ENCODE measurements at regions not wholly inside any gene's neighbourhood (a gene's known extent, or its start where the extent isn't known, plus 50 kb on each side); places are given as distances from the start of the nearest gene placed in this dataset.
"Not testable (repeated sequence)": the region's sequence is repeated elsewhere in the genome, so short reads cannot be mapped to it uniquely, and the experiment has no call there.

- intact Hi-C loops (cut with micrococcal nuclease): no loop called here
- TF ChIP-seq CTCF (IDR thresholded peaks at IDR 0.05; ENCODE audit: borderline replicate concordance): no peak
Observed at GRCh38 chr6:84897988-84898594, 133.7 kb upstream of the TBX18 start.

DNA sequence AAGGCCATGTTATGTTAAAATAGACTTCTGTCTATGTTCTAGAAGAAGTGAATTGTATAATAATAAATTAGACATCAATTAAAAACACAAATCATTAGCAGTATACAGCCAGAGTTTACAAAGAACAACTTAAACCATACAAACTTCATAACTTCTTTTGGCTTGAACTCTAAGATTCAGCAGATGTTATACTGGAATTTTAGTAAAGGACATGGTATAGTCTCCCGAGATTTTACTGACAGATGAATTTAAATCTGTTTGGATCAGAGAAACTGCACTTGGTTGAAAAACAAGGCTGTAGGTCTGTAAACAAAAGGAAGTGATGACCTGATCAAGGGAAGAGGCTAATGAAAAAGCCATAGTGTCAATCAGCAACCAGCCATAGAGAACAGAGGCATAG is 132.6 kb upstream of the TBX18 start:
- Histone ChIP-seq H3K27ac (replicated peaks) (no peak overlapping the region), H3K4me1 (no peaks in the 10 kb centered on the region), H3K36me3 (no peaks in the 10 kb centered on the region), H3K9me3 (replicated peaks) (peaks cover 8% of the 10 kb centered on the region), H3K4me3 (no peak overlapping the region), H3K27me3 (ENCODE audit: low read depth) (no peaks in the 10 kb centered on the region)
- intact Hi-C loops (cut with micrococcal nuclease): no loop called here
- no peak for TF ChIP-seq CTCF (IDR thresholded peaks at IDR 0.05; ENCODE audit: borderline replicate concordance)
- no peak for DNase-seq

More at GRCh38 chr6:84897988-84898594, 133.7 kb upstream of the TBX18 start:
- Histone ChIP-seq H3K4me1 (no peaks in the 10 kb centered on the region), H3K4me3 (no peak overlapping the region), H3K9me3 (replicated peaks) (peaks cover 8% of the 10 kb centered on the region), H3K27me3 (ENCODE audit: low read depth) (no peaks in the 10 kb centered on the region), H3K36me3 (no peaks in the 10 kb centered on the region), H3K27ac (replicated peaks) (no peak overlapping the region)
- DNase-seq: no peak

DNA sequence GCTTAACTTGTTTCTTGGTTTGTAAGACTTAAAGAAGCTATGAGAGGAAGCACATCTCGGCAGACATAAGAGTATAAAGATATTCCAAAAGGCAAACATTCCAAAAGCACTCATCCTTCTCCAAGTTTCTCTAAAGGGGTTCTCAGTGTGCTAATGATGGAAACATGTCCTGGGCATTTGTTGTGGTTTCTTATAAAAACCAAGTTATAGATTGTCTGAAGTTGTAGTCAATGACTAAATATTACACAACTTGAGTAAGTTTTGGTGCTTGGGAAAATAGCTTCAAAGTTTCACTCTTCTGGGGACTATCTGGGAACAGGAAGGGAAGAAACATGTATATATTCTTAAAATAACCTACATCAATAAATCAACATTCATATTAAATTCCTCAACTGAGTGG is 128.3 kb upstream of the TBX18 start:
- Histone ChIP-seq H3K4me1 (no peaks in the 10 kb centered on the region), H3K36me3 (no peaks in the 10 kb centered on the region), H3K9me3 (replicated peaks) (no peaks in the 10 kb centered on the region), H3K27ac (replicated peaks) (no peak overlapping the region), H3K4me3 (no peak overlapping the region), H3K27me3 (ENCODE audit: low read depth) (no peaks in the 10 kb centered on the region)
- TF ChIP-seq CTCF (IDR thresholded peaks at IDR 0.05; ENCODE audit: borderline replicate concordance): no peak
- DNase-seq: no peak
- intact Hi-C loops (cut with micrococcal nuclease): no loop called here

GRCh38 chr6:84882768-84883766 is 118.7 kb upstream of the TBX18 start:
- Histone ChIP-seq H3K9me3 (replicated peaks) (peaks cover 5% of the 10 kb centered on the region), H3K4me3 (no peak overlapping the region), H3K27ac (replicated peaks) (no peak overlapping the region), H3K36me3 (no peaks in the 10 kb centered on the region), H3K27me3 (ENCODE audit: low read depth) (no peaks in the 10 kb centered on the region), H3K4me1 (no peaks in the 10 kb centered on the region)
- no peak for TF ChIP-seq CTCF (IDR thresholded peaks at IDR 0.05; ENCODE audit: borderline replicate concordance)
- no peak for DNase-seq
- intact Hi-C loops (cut with micrococcal nuclease): no loop called here

DNA sequence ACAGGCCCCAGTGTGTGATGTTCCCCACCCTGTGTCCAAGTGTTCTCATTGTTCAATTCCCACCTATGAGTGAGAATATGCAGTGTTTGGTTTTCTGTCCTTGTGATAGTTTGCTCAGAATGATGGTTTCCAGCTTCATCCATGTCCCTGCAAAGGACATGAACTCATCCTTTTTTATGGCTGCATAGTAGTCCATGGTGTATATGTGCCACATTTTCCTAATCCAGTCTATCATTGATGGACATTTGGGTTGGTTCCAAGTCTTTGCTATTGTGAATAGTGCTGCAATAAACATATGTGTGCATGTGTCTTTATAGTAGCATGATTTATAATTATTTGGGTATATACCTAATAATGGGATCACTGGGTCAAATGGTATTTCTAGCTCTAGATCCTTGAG is 115.0 kb upstream of the TBX18 start:
- H3K36me3 ChIP-seq; H3K27me3 ChIP-seq (ENCODE audit: low read depth); H3K27ac ChIP-seq (replicated peaks); H3K4me1 ChIP-seq; intact Hi-C loops (cut with micrococcal nuclease); H3K4me3 ChIP-seq; H3K9me3 ChIP-seq (replicated peaks); DNase-seq: not testable (repeated sequence)
